Ammon's horn (tissue), 1 donor: ENCODE measurements at regions not wholly inside any gene's neighbourhood (a gene's known extent, or its start where the extent isn't known, plus 50 kb on each side); places are given as distances from the start of the nearest gene placed in this dataset.

Source experiments
- DNase-seq: peaks from one replicate; pipeline ENCODE4 v3.0.0-alpha.2; 2016; ENCODE audit warnings: low spot score

- DNase-seq, result no peak
Measured at GRCh38 chr5:2293906-2294305, 411.2 kb upstream of the IRX4 start.

- no peak for DNase-seq
Measured at GRCh38 chr5:2291146-2291840, 408.6 kb upstream of the IRX4 start.

GRCh38 chr5:2289380-2289779 is 406.7 kb upstream of the IRX4 start:
- DNase-seq, result no peak

DNA sequence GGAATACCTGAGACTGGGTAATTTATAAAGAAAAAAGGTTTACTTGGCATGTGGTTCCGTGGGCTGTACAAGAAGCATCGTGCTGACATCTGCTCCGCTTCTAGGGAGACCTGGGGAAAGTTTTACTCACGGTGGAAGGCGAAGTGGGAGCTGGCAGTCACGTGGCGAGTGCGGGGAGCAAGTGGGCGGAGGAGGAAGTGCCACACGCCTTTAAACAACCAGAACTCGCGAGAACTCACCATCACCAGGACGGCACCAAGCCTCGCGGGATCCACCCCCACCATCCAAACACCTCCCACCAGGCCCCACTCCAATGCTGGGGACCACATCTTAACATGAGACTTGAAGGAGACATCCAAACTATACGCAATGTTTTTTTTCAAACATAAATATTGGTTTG is 406.2 kb upstream of the IRX4 start:
- DNase-seq, result no peak

DNA sequence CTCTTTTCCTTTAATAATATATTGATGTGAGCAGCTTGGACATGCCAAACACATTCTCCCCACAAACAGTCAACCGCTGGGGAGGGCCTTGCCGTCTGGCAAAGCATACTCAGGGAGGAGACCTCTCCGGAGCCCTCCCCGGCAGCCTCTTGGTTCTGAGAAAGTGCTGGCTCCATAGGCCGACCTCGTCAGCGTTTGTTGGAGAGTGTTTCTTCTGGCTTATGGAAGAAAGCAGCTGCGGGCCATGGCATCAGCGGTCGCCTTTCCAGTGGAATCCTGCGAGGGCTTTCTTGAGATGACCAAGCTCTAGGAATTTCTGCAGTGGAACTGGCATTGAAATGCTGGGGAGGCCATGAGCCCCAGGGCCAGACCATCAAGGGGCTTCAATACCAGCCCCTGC is 405.7 kb upstream of the IRX4 start:
- no peak for DNase-seq

- no peak for DNase-seq
Measured at GRCh38 chr5:2286250-2286649, 403.5 kb upstream of the IRX4 start.

DNA sequence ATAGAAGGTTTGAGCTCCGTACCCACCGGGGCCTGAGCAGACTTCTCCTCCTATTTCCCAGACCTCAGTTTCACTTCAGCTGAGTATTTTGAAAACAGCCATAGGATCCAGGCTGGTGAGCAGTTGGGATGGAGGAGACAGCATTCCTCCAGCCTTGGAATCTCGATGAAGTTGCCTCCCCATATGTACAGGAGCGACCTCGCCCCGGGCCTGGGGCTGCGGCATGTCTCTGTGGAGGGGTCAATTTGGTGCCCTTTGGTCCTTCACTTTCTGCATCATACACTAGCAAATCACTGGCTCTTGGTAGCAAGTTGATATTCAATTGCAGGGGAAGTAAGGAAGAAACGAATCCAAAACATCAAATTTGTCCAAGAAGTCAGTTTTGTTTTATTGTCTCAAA is 402.0 kb upstream of the IRX4 start:
- DNase-seq, result no peak

DNA sequence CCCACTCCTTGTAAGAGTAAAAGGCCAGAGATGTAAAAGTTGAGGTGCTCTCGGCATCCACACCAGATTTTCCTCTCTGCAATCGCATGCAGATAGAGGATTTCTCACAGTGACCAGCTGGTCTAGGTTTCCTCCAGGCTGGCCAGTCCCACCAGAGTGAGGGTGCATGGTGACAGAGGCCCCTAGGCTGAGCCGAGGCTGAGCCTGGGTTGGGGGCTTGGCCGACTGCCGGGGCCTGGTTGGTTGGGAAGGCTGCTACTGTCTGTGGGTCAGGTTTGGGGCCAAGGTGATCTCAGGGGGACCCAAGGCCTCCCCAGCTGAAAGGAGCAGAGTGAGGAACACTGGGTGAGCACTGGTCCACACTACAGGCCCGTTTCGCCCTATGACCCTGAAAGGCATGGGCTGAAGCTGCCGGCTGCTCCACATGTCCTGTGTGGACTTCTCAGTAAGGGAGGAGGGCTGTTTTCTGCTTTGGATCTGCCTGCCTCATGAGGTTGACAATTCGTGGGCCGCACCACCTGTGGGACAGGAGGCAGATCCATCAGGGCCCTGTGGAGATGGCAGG is 400.8 kb upstream of the IRX4 start:
- DNase-seq, result no peak

GRCh38 chr5:2282893-2283292 is 400.2 kb upstream of the IRX4 start:
- DNase-seq, result no peak

- DNase-seq, result no peak
Measured at GRCh38 chr5:2282034-2282690, 399.4 kb upstream of the IRX4 start.

DNA sequence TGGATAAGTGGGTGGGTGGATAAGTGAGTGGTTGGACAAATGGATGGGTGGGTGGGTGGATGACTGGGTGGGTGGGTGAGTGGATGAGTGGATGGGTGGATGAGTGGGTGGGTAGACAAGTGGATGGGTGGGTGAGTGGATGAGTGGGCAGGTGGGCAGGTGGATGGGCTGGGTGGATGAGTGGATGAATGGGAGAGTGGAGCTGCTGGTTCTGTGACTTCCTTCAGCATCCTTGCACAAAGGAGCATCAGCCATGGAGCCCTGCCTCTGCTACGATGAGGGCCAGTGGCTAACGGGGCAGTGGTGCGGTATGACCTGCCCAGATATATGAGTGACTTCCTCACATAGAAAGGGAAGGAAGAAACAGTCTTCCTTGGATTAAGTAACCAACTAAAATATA is 398.7 kb upstream of the IRX4 start:
- no peak for DNase-seq

GRCh38 chr5:2280318-2280717 is 397.6 kb upstream of the IRX4 start:
- no peak for DNase-seq

GRCh38 chr5:2278825-2279456 is 396.2 kb upstream of the IRX4 start:
- no peak for DNase-seq

GRCh38 chr5:2277886-2278285 is 395.2 kb upstream of the IRX4 start:
- DNase-seq, result no peak

- DNase-seq, result no peak
Measured at GRCh38 chr5:2276101-2276500, 393.4 kb upstream of the IRX4 start.

DNA sequence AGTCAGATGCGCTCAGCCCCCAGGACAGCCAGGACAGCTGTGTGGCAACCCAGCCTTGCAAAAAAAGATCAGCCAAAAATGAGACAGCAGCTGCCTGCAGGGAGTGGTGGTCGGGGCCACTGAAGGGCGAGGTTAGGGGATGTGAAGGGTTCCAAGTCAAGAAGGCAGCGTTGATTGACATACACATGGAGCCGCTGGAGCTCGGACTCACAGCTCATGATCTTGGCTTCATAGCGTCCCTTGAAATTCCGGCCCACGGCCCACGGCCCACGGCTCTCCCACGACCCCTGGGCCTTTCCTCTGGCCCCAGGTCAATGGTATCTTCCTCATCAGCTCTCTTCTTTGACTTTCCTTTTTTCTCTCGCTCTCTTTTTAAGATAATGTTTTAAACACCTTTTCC is 390.0 kb upstream of the IRX4 start:
- DNase-seq, result no peak

DNA sequence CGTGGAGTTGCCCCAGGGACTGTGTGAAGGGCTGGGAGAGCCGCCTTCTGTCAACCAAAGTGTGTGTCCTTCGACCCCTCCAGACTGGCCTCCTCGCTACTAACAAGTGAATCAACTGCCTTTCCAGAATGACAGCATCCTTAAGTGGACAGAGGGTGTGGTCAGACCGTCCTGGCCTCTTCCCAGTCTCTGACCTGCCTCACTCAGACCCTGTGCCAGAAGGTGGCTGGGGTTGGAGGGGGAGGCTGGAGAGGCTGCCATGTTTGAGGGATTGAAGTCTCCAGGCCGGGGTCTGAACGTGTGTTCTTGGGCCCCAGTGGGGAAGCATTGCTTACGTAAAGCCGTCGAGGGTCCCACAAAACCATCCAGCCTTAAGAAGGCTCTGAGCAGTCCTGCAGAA is 389.3 kb upstream of the IRX4 start:
- DNase-seq, result no peak

DNA sequence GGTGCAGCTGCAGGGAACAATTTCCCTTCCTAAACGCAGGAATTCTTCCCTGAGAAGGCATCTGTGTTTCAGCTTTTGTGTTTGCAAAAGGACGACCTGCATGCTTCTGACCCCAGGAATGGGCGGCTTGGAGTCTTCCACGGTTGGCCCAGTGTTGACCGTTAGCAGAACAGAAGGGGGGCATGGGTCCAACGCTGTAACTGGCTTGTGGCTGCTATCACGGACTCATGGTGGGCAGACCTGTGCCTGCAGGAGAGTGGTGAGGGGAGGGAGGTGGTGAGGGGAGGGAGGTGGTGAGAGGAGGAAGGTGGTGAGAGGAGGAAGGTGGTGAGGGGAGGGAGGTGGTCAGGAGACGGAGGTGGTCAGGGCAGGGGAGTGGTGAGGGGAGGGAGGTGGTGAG is 388.6 kb upstream of the IRX4 start:
- DNase-seq, result no peak

DNA sequence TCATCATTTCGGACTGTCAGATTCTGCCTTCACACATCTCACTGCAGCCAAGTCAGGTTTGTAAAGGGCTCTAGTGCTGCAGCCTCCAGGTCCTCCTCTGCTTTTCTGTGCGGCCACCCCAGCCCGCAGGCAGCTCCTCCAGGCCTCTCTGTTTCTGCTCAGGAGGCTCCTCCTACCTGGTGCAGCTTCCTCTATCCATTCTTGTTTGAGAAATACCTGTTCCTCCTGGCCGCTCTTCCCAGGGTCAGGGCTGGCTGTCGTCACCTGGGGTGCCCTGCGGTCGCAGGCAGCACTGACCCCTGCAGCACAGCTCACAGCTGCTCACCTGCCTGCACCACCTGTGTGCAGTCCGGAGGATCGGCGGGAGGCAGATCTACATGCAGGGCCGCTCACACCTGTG is 387.7 kb upstream of the IRX4 start:
- no peak for DNase-seq

DNA sequence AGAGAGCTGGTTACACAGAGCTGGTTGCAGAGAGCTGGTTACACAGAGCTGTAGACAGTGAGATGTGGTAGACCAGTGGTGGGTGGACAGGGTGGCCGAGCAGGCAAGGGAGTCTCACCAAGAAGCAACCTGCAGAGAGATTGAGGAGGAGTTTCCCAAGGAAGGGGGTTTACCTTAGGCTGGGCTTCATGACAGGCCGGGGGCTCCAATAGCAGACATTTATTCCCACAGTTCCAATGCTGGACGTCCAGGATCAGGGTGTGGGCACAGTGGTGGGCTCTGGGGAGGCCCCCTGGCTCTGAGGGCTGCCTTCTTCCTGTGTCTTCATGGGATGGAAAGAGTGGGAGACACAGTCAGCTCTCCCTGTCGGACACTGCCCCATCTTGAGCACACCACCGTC is 386.9 kb upstream of the IRX4 start:
- no peak for DNase-seq

DNA sequence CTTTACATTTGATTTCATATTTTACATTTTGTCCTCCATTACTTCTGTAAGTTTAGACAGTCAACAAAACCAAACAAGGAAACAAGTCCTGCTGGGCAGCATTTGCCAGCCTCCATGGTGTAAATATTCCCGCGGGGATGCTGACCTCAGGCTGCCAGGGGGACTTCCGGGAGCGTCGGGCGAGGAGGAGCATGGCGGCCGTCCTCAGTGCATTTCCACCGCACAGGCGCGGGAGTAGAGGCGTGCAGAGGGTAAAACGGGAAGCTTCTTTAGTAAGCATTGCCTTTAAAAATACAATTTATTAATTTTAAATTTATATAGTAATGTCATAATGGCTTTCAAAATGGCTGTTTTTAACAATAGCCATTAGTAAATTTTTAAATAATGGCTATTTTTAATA is 385.3 kb upstream of the IRX4 start:
- DNase-seq, result no peak

- no peak for DNase-seq
Measured at GRCh38 chr5:2266641-2267240, 384.0 kb upstream of the IRX4 start.

DNA sequence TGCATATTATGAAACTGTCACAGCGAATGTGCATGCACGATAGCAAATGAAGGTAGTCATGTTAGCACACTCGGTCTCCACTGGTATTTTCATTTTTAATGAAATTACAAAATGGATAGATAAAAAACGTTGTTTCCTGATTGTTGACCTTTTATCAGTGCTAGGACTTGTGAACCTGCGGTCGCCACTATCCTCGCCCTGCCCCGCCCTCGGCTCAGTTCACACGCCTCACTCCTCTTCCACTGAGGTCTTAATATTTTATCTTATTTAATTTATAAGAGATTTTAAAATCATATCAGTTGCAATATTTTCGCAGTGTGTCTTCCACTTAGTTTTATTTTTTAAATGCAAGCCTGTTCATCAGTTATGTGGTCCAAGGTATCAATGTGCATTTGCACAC is 382.6 kb upstream of the IRX4 start:
- no peak for DNase-seq
